Uterus (tissue), 2 donors: ENCODE measurements at regions not wholly inside any gene's neighbourhood (a gene's known extent, or its start where the extent isn't known, plus 50 kb on each side); places are given as distances from the start of the nearest gene placed in this dataset.

Experiments
- POLR2A ChIP-seq, 2 donors: fragments of 450-650 bp; IDR thresholded peaks; one replicate each; pipeline ENCODE4 v1.6.1; 2016; ENCODE audit warnings: antibody characterized with exemption in 2 of 2, mild to moderate bottlenecking in 1 of 2, moderate library complexity in 1 of 2
- TF ChIP-seq, protein P1 (sequence below), 4 experiments: fragments of 200-600 bp in 2 of 4; fragments of 450-650 bp in 2 of 4; sonication (generic) in 2 of 4; IDR thresholded peaks; one replicate each; pipeline ENCODE4 v1.5.1; 2016 to 2019; ENCODE audit warnings: antibody characterized with exemption in 4 of 4, mild to moderate bottlenecking in 2 of 4, moderate library complexity in 1 of 4

DNA sequence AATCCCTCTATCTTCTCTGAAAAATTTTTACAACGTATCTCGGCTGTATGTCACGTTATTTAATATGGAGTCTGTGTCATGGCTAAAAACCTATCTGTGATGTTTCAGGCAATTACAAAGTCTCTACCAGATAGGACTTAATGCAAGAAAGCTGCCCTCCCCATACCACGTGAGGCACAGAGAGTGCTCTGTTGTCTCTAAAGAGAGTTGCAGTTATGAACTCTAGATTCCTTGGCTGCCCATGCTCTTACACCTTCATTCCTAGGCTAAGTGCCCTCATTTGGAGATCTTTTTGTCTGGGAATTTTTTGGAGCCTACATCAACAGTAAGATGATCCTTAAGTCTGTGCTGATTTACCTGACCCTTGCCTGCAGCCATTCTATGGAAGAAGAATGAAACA, 935.9 kb downstream of the C4orf33 start:
- TF ChIP-seq, protein P1, sequence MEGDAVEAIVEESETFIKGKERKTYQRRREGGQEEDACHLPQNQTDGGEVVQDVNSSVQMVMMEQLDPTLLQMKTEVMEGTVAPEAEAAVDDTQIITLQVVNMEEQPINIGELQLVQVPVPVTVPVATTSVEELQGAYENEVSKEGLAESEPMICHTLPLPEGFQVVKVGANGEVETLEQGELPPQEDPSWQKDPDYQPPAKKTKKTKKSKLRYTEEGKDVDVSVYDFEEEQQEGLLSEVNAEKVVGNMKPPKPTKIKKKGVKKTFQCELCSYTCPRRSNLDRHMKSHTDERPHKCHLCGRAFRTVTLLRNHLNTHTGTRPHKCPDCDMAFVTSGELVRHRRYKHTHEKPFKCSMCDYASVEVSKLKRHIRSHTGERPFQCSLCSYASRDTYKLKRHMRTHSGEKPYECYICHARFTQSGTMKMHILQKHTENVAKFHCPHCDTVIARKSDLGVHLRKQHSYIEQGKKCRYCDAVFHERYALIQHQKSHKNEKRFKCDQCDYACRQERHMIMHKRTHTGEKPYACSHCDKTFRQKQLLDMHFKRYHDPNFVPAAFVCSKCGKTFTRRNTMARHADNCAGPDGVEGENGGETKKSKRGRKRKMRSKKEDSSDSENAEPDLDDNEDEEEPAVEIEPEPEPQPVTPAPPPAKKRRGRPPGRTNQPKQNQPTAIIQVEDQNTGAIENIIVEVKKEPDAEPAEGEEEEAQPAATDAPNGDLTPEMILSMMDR (IDR thresholded peaks at IDR 0.05), result no peak
- TF ChIP-seq POLR2A (IDR thresholded peaks at IDR 0.05), result no peak
